A673 (cell line): ENCODE measurements at regions not wholly inside any gene's neighbourhood (a gene's known extent, or its start where the extent isn't known, plus 50 kb on each side); places are given as distances from the start of the nearest gene placed in this dataset.

Experiments used
- BruUV-seq: library from RNA; stranded (reverse); fragments of 400-500 nt; replicated peaks from 2 replicates; lab custom pipeline; 2021; lab: Mats Ljungman, UMichigan
- CTCF ChIA-PET: fragments of 300-600 bp; sonication (Branson Sonifier 250); formaldehyde crosslinking; loops from one replicate; lab custom pipeline; 2022; ENCODE audit warnings: antibody characterized with exemption; lab: Charles Lee
- POLR2A ChIA-PET: fragments of 300-600 bp; sonication (Branson Sonifier 250); formaldehyde crosslinking; loops from one replicate; lab custom pipeline; 2022; ENCODE audit warnings: antibody characterized with exemption; ENCODE audit not compliant: low non-redundant PET; lab: Charles Lee
- DNase-seq: peaks from one replicate; pipeline ENCODE4 v3.0.0-alpha.2; 2015; ENCODE audit warnings: low spot score
- H3K27ac ChIP-seq: fragments of 200-600 bp; sonication (generic); 2 replicates; pipeline ENCODE4 v1.5.1; 2016; ENCODE audit warnings: mixed run types, low read depth, mild to moderate bottlenecking, mixed read lengths, antibody characterized with exemption, low read length; ENCODE audit not compliant: poor library complexity, severe bottlenecking
- H3K27me3 ChIP-seq: fragments of 200-600 bp; sonication (generic); replicated peaks from 2 replicates; pipeline ENCODE4 v1.6.1; 2017; ENCODE audit warnings: mixed run types, low read depth, mild to moderate bottlenecking, mixed read lengths, antibody characterized with exemption, low read length; ENCODE audit not compliant: insufficient read depth, poor library complexity
- H3K36me3 ChIP-seq: fragments of 200-600 bp; sonication (generic); 2 replicates; pipeline ENCODE4 v1.6.1; 2016; ENCODE audit warnings: mixed run types, mild to moderate bottlenecking, mixed read lengths, antibody characterized with exemption, low read length; ENCODE audit not compliant: insufficient read depth, poor library complexity, severe bottlenecking
- H3K4me1 ChIP-seq: fragments of 200-600 bp; sonication (generic); 2 replicates; pipeline ENCODE4 v1.6.1; 2017; ENCODE audit warnings: mixed run types, mild to moderate bottlenecking, mixed read lengths, antibody characterized with exemption, low read length; ENCODE audit not compliant: insufficient read depth, poor library complexity, severe bottlenecking
- H3K4me3 ChIP-seq: fragments of 200-600 bp; sonication (generic); 2 replicates; pipeline ENCODE4 v1.5.1; 2016; ENCODE audit warnings: low read depth, mixed run types, mild to moderate bottlenecking, mixed read lengths, low read length; ENCODE audit not compliant: poor library complexity, severe bottlenecking
- H3K9me3 ChIP-seq: fragments of 200-600 bp; sonication (generic); 2 replicates; pipeline ENCODE4 v1.6.1; 2016; ENCODE audit warnings: mixed run types, low read depth, mild to moderate bottlenecking, mixed read lengths, antibody characterized with exemption, low read length; ENCODE audit not compliant: poor library complexity, severe bottlenecking
- EZH2 ChIP-seq: fragments of 200-600 bp; sonication (generic); IDR thresholded peaks from 2 replicates; pipeline ENCODE4 v1.6.1; 2017; ENCODE audit warnings: borderline replicate concordance, low read depth, mild to moderate bottlenecking, mixed read lengths, antibody characterized with exemption, low read length; ENCODE audit not compliant: poor library complexity, severe bottlenecking
- intact Hi-C: fragments of 100-400 bp; cut with micrococcal nuclease; formaldehyde crosslinking; loops from one replicate; pipeline ENCODE4 v1.10.0; 2022; ENCODE audit not compliant: unreplicated experiment
- TF ChIP-seq, protein P1 (sequence below): fragments of 300-800, 200-600 bp; sonication (generic); conservative IDR thresholded peaks from 2 replicates; pipeline ENCODE4 v1.5.1; 2017; ENCODE audit warnings: low read depth, mild to moderate bottlenecking, antibody characterized with exemption, low read length, moderate library complexity, mixed read lengths

DNA sequence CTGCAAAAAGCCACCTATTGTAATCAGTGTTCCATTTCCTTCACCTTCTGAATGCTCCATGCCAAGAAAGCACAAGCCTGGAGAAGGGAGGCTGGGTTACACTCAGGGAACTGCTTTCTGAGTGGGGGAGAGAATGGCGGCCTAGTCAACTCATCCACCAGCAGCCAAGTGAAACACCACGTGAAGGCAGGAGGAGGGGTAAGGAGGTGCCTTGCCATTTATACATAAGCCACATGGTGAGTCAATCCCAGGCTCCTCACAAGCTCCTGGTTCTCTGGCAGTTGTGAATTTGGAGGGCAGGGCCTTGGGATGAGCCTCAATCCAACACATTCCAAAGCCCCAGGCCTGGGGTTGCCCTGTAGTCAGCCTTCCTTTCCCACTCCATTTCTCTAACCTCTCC is 149.4 kb downstream of the CD24 start:
- DNase-seq = no peak
- no peak overlapping the region for H3K27ac ChIP-seq
- no peaks in the 10 kb centered on the region for H3K36me3 ChIP-seq
- TF ChIP-seq EZH2 = no peak
- H3K4me3 ChIP-seq = no peak overlapping the region
- POLR2A ChIA-PET = no interaction called here
- H3K9me3 ChIP-seq = no peaks in the 10 kb centered on the region
- CTCF ChIA-PET = no interaction called here
- no TSS peak for BruUV-seq
- no peaks in the 10 kb centered on the region for H3K27me3 ChIP-seq
- intact Hi-C loops = no loop called here
- H3K4me1 ChIP-seq = no peaks in the 10 kb centered on the region

DNA sequence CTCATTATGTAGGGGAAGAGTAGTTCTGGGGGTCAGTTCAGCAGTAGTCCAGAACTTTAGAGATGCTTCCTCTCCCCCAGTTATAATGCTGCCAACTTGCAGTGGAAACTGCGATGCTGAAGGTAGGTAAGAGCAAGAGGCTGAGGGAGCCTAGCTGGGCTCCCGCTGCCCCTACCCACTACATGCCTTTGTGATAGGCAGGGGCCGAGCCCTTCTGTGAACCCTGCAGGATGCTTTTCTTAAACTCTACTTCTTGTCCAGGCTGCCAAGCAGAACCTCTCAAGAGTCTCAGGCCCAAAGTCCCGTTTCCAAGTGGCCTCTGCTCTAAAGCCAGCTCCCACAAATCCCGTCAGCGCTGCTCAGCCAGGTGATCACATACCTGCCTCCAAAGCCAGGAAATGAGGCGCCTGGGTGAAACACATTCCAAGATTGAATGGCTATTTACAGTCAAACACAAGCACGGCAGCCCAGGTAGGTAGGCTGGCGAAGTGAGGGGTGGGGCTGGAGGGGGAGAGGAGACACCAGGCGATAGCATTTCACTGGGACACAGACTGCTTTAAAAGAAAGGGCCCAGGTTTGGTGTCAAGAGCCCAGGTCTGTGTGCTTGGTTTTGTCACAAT is 150.7 kb downstream of the CD24 start:
- intact Hi-C loops = no loop called here
- CTCF ChIA-PET = no interaction called here
- POLR2A ChIA-PET = no interaction called here
- no peak for DNase-seq
- BruUV-seq = no TSS peak
- H3K27ac ChIP-seq = no peak overlapping the region
- H3K36me3 ChIP-seq = no peaks in the 10 kb centered on the region
- H3K4me3 ChIP-seq = no peak overlapping the region
- H3K4me1 ChIP-seq = no peaks in the 10 kb centered on the region
- no peak for TF ChIP-seq EZH2
- TF ChIP-seq, protein P1, sequence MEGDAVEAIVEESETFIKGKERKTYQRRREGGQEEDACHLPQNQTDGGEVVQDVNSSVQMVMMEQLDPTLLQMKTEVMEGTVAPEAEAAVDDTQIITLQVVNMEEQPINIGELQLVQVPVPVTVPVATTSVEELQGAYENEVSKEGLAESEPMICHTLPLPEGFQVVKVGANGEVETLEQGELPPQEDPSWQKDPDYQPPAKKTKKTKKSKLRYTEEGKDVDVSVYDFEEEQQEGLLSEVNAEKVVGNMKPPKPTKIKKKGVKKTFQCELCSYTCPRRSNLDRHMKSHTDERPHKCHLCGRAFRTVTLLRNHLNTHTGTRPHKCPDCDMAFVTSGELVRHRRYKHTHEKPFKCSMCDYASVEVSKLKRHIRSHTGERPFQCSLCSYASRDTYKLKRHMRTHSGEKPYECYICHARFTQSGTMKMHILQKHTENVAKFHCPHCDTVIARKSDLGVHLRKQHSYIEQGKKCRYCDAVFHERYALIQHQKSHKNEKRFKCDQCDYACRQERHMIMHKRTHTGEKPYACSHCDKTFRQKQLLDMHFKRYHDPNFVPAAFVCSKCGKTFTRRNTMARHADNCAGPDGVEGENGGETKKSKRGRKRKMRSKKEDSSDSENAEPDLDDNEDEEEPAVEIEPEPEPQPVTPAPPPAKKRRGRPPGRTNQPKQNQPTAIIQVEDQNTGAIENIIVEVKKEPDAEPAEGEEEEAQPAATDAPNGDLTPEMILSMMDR = no peak
- H3K27me3 ChIP-seq = no peaks in the 10 kb centered on the region
- no peaks in the 10 kb centered on the region for H3K9me3 ChIP-seq

DNA sequence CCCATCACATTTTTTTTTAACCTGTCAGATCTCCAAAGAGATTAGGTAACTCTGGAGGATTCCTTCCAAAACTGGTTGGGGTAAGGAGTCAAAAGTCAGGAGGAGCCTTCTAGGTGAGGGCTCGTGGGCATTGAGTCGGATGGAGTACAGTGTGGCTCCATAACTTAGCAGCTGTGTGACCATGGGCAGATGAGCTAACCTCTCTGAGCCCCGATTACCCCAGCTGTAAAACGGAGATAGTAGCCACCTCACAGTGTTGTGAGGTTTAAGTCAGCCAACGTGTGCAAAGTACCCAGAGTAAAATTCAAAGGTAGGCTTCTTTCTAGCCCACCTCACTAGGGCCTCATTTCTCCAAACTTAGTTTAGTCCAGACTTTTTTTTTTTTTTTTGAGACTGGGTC is 151.5 kb downstream of the CD24 start:
- no peak for TF ChIP-seq EZH2
- TF ChIP-seq, protein P1 = no peak
- CTCF ChIA-PET = no interaction called here

DNA sequence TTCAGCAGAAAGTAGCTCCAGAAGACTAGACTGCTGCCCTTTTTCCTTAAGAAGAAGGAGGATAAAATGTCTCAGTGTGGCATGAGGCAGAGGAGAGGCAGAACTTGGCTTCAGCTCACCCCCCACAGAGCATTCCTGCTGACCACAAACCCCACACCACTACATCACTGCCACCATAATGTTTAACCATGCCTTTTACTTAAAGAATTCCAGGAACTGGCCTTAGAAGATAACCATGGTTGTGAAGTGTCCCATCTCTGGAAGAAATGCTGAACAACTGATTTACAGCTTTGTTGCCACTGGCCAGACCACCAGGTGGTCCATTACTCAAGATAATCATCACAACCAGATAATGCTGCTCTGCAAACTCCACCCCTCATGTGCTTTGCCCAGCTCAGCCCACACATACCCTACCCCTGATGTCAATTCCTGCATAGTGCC is 154.1 kb downstream of the CD24 start:
- POLR2A ChIA-PET = no interaction called here
- no peak overlapping the region for H3K4me3 ChIP-seq
- CTCF ChIA-PET = no interaction called here
- intact Hi-C loops = no loop called here
- no peaks in the 10 kb centered on the region for H3K36me3 ChIP-seq
- TF ChIP-seq, protein P1 = no peak
- no peak for TF ChIP-seq EZH2
- no peaks in the 10 kb centered on the region for H3K4me1 ChIP-seq
- no peaks in the 10 kb centered on the region for H3K9me3 ChIP-seq
- no peak overlapping the region for H3K27ac ChIP-seq
- H3K27me3 ChIP-seq = no peaks in the 10 kb centered on the region
- no TSS peak for BruUV-seq
- DNase-seq = no peak

More for the DNA sequence above, 151.5 kb downstream of the CD24 start:
- BruUV-seq = no TSS peak
- no peaks in the 10 kb centered on the region for H3K27me3 ChIP-seq
- H3K9me3 ChIP-seq = no peaks in the 10 kb centered on the region
- no peak overlapping the region for H3K4me3 ChIP-seq
- no peaks in the 10 kb centered on the region for H3K4me1 ChIP-seq
- no peaks in the 10 kb centered on the region for H3K36me3 ChIP-seq
- no peak overlapping the region for H3K27ac ChIP-seq
- DNase-seq = no peak
- intact Hi-C loops = no loop called here
- POLR2A ChIA-PET = no interaction called here
